ENCODE measurements at regions not wholly inside any gene's neighbourhood (a gene's known extent, or its start where the extent isn't known, plus 50 kb on each side); places are given as distances from the start of the nearest gene placed in this dataset.

- TF ChIP-seq CTCF (IDR thresholded peaks at IDR 0.05) (no peak), POLR2A (IDR thresholded peaks at IDR 0.05) (no peak)
Observed at GRCh38 chr1:70820995-70821394, 226.6 kb downstream of the PTGER3 start.
